ENCODE measurements at regions not wholly inside any gene's neighbourhood (a gene's known extent, or its start where the extent isn't known, plus 50 kb on each side); places are given as distances from the start of the nearest gene placed in this dataset.

DNA sequence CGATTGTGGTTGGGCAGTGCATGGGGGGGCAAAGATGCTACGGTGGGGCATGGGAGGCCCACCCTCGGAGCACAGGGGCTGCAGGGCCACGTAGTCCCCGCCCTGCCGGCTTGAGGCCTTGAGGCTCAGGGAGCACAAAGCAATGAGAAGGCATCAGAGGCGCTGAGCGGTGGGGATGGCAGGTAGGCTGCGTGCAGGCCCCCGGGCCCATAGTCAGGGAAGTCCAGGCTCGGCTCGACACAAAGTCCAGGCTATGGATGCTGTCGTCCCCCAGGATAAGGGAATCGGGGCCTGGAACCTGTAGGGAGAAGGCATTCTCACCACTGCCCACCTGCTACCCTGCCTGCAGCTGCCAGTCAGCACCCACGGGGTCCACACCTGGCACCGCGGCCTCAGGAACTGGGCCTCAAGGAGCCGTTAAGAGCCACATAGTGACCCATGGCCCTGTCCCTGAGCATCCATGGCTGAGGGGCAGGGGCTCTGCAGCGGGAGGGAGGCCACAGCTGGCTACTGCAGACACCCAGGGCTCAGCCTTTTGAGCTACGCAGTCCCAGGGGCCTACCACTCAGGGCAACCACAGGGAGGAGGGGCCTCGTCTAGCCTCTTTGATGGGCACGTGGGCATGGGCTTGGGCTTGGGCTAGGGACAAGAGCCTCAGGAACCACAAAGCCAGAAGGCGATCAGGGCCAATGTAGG is 179.7 kb downstream of the IGLL1 start (continued):
- TF ChIP-seq, protein P1, sequence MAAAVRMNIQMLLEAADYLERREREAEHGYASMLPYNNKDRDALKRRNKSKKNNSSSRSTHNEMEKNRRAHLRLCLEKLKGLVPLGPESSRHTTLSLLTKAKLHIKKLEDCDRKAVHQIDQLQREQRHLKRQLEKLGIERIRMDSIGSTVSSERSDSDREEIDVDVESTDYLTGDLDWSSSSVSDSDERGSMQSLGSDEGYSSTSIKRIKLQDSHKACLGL (CRISPR knock-in tag; IDR thresholded peaks at IDR 0.05), result no peak
- TF ChIP-seq ZNF619 (CRISPR knock-in tag; IDR thresholded peaks at IDR 0.05) (no peak), SP1 (IDR thresholded peaks at IDR 0.05) (no peak), SP1 (CRISPR knock-in tag; IDR thresholded peaks at IDR 0.05) (no peak)

DNA sequence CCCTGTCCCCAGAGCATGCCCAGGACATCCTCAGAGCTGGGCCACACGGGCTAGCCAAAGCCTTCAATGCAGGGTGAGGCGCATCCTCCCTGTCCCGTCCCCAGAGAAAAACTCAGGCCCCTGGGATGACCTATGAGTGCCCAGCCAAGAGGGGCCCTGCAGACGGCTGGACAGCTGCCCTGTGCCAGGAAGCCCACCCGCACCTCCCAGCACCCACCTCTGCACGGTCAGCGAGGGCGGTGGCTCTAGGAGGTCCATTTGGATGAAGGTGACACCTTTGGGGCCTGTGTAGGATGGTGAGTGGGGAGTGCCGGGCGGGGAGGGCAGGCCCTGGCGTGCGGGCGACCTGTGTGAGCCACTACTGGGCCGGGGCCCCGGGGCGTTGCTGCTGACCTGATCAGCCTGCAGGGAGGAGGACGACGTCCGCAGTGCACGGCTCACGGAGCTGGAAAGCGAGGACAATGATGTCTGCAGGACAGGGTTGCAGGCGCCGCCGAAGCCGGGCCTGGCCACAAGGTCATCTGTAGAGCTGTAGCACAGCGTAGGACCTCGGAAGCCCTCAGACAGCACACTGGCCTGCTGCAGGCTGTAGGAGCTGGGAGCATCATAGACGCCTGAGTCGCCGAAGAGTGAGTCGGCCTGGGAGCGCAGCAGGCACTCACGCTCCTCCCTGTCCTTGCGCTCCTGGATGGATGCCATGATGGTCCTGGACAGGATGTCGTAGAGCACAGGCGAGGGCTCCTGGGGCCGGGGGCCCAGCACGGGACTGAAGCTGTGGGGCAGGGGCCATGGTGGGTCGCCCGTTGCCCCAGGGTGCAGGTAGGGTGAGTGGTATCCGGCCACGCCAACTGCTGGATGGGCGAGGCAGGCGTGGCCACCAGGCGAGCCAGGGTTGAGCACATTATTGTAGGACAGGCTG is 180.5 kb downstream of the IGLL1 start:
- Histone ChIP-seq H3K27me3 (ENCODE audit: control insufficient read depth in 1 of 2, insufficient read depth in 2 of 2, low read length in 2 of 2) (peaks cover 4 to 20% of the 10 kb centered on the region in 2 experiments), H3K9me3 (ENCODE audit: low read length) (no peaks in the 10 kb centered on the region), H3K9ac (ENCODE audit: insufficient read depth, low read depth, low read length) (no peak overlapping the region), H3K4me3 (replicated peaks in 1 of 3; ENCODE audit: insufficient read depth in 1 of 3, low read depth in 2 of 3, low read length in 3 of 3) (no peak overlapping the region), H3K27ac (ENCODE audit: extremely low read length, insufficient read depth, low read length) (no peak overlapping the region), H2AFZ (ENCODE audit: low read length) (no peak overlapping the region), H4K20me1 (ENCODE audit: insufficient read depth, low read length) (no peaks in the 10 kb centered on the region), H3K79me2 (ENCODE audit: insufficient read depth, low read length) (no peaks in the 10 kb centered on the region), H3K36me3 (replicated peaks in 1 of 2; ENCODE audit: control insufficient read depth in 1 of 2, insufficient read depth in 2 of 2, low read length in 2 of 2) (no peaks in the 10 kb centered on the region), H3K4me1 (ENCODE audit: insufficient read depth, low read length) (peaks cover 9% of the 10 kb centered on the region), H3K4me2 (ENCODE audit: low read depth, low read length) (no peak overlapping the region)
- ChIA-PET POLR2A (no interaction called here), CTCF (ENCODE audit: low intra/inter-chr PET ratio, low total read pairs) (no interaction called here)
- DNase-seq (ENCODE audit: low spot score) (no peak), ATAC-seq (no peak), FAIRE-seq (no peak)
- TF ChIP-seq, protein P2, sequence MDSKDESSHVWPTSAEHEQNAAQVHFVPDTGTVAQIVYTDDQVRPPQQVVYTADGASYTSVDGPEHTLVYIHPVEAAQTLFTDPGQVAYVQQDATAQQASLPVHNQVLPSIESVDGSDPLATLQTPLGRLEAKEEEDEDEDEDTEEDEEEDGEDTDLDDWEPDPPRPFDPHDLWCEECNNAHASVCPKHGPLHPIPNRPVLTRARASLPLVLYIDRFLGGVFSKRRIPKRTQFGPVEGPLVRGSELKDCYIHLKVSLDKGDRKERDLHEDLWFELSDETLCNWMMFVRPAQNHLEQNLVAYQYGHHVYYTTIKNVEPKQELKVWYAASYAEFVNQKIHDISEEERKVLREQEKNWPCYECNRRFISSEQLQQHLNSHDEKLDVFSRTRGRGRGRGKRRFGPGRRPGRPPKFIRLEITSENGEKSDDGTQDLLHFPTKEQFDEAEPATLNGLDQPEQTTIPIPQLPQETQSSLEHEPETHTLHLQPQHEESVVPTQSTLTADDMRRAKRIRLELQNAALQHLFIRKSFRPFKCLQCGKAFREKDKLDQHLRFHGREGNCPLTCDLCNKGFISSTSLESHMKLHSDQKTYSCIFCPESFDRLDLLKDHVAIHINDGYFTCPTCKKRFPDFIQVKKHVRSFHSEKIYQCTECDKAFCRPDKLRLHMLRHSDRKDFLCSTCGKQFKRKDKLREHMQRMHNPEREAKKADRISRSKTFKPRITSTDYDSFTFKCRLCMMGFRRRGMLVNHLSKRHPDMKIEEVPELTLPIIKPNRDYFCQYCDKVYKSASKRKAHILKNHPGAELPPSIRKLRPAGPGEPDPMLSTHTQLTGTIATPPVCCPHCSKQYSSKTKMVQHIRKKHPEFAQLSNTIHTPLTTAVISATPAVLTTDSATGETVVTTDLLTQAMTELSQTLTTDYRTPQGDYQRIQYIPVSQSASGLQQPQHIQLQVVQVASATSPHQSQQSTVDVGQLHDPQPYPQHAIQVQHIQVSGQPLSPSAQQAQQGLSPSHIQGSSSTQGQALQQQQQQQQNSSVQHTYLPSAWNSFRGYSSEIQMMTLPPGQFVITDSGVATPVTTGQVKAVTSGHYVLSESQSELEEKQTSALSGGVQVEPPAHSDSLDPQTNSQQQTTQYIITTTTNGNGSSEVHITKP (CRISPR knock-in tag; IDR thresholded peaks at IDR 0.05; ENCODE audit: low read depth), result no peak
- TF ChIP-seq, protein P3, sequence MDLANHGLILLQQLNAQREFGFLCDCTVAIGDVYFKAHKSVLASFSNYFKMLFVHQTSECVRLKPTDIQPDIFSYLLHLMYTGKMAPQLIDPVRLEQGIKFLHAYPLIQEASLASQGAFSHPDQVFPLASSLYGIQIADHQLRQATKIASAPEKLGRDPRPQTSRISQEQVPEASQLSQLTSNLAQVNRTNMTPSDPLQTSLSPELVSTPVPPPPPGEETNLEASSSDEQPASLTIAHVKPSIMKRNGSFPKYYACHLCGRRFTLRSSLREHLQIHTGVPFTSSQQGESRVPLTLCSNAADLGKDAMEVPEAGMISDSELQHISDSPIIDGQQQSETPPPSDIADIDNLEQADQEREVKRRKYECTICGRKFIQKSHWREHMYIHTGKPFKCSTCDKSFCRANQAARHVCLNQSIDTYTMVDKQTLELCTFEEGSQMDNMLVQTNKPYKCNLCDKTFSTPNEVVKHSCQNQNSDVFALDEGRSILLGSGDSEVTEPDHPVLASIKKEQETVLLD (CRISPR knock-in tag; IDR thresholded peaks at IDR 0.05; ENCODE audit: low read depth), result no peak
- no peak for TF ChIP-seq MLLT10 (CRISPR knock-in tag; IDR thresholded peaks at IDR 0.05)
- TF ChIP-seq, protein P4, sequence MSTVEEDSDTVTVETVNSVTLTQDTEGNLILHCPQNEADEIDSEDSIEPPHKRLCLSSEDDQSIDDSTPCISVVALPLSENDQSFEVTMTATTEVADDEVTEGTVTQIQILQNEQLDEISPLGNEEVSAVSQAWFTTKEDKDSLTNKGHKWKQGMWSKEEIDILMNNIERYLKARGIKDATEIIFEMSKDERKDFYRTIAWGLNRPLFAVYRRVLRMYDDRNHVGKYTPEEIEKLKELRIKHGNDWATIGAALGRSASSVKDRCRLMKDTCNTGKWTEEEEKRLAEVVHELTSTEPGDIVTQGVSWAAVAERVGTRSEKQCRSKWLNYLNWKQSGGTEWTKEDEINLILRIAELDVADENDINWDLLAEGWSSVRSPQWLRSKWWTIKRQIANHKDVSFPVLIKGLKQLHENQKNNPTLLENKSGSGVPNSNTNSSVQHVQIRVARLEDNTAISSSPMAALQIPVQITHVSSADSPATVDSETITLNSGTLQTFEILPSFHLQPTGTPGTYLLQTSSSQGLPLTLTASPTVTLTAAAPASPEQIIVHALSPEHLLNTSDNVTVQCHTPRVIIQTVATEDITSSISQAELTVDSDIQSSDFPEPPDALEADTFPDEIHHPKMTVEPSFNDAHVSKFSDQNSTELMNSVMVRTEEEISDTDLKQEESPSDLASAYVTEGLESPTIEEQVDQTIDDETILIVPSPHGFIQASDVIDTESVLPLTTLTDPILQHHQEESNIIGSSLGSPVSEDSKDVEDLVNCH (CRISPR knock-in tag; IDR thresholded peaks at IDR 0.05), result no peak
- no peak for TF ChIP-seq KLF6 (CRISPR knock-in tag; IDR thresholded peaks at IDR 0.05)
- TF ChIP-seq ZSCAN25 (CRISPR knock-in tag; IDR thresholded peaks at IDR 0.05), result no peak
- no peak for TF ChIP-seq THAP11 (CRISPR knock-in tag; IDR thresholded peaks at IDR 0.05)
- BruUV-seq (replicated peaks), result no TSS peak
- WGBS (ENCODE audit: low lambda C conversion rate), result 61% methylated on average over 28 of the region's 46 CpGs
- in situ Hi-C loops (cut with HindIII; ENCODE audit: extremely low pct_ligation_motif_present, low pct_unique_long_range_greater_than_20kb), result loop anchor here (10.0 to 25.0 kb wide), 2 partner anchors 185 to 437 kb away; partner anchors contain the start of gene IGLL1
- intact Hi-C loops (cut with micrococcal nuclease; ENCODE audit: unreplicated experiment), result no loop called here
